Endothelial cell of umbilical vein (primary cell): ENCODE measurements at regions not wholly inside any gene's neighbourhood (a gene's known extent, or its start where the extent isn't known, plus 50 kb on each side); places are given as distances from the start of the nearest gene placed in this dataset.

Experiments
- BruUV-seq: library from RNA; stranded (reverse); fragments of 400-500 nt; replicated peaks from 2 replicates; lab custom pipeline; 2021; lab: Mats Ljungman, UMichigan
- CTCF ChIA-PET: fragments of 300-600, 350-600 bp; sonication (Branson Sonifier 250); formaldehyde crosslinking; loops from one replicate; lab custom pipeline; 2021; ENCODE audit warnings: antibody characterized with exemption, inconsistent platforms; lab: Charles Lee
- POLR2A ChIA-PET: fragments of 300-600, 350-600 bp; sonication (Branson Sonifier 250); formaldehyde crosslinking; loops from one replicate; lab custom pipeline; 2021; ENCODE audit warnings: antibody characterized with exemption, inconsistent platforms; lab: Charles Lee
- DNase-seq: peaks from one replicate; pipeline ENCODE4 v3.0.0-alpha.2; 2011; ENCODE audit warnings: low read depth, low spot score
- FAIRE-seq: peaks from 2 replicates; lab custom pipeline; 2011; peaks lifted over from hg19 to GRCh38; lab: Jason Lieb, UNC
- H2AFZ ChIP-seq: 2 replicates; pipeline ENCODE4 v1.6.0; 2012; ENCODE audit warnings: low read depth, low read length, control low read depth, inconsistent platforms
- H3K27ac ChIP-seq: 2 replicates; pipeline ENCODE4 v1.5.1; 2011; ENCODE audit warnings: low read depth, mild to moderate bottlenecking, control low read depth, low read length, moderate library complexity; ENCODE audit not compliant: insufficient read depth
- H3K27me3 ChIP-seq, 2 experiments: 2 replicates each; pipeline versions ENCODE4 v1.6.0 to v1.6.1; 2011; ENCODE audit warnings: low read length in 2 of 2, mixed read lengths in 1 of 2; ENCODE audit not compliant: control insufficient read depth in 2 of 2, insufficient read depth in 2 of 2
- H3K36me3 ChIP-seq, 2 experiments: 2 replicates in 1 of 2; 3 replicates in 1 of 2; pipeline ENCODE4 v1.5.1; 2011; ENCODE audit warnings: low read length in 2 of 2, mild to moderate bottlenecking in 1 of 2, moderate library complexity in 1 of 2; ENCODE audit not compliant: control insufficient read depth in 2 of 2, insufficient read depth in 2 of 2; ENCODE audit errors: extremely low read depth in 1 of 2
- H3K4me1 ChIP-seq: 3 replicates; pipeline ENCODE4 v1.5.1; 2011; ENCODE audit warnings: mild to moderate bottlenecking, low read length; ENCODE audit not compliant: control insufficient read depth, insufficient read depth; ENCODE audit errors: extremely low read depth
- H3K4me2 ChIP-seq: 2 replicates; pipeline ENCODE4 v1.6.1; 2011; ENCODE audit warnings: low read length, control low read depth, mixed read lengths; ENCODE audit not compliant: insufficient read depth
- H3K4me3 ChIP-seq, 3 experiments: fragments of 200-600 bp in 1 of 3; sonication (generic), shearing (Covaris generic) in 1 of 3; replicated peaks in 1 of 3; 2 replicates each; pipeline ENCODE4 v1.5.1; 2011 to 2016; ENCODE audit warnings: control low read depth in 3 of 3, low read length in 3 of 3, mild to moderate bottlenecking in 2 of 3, inconsistent platforms in 1 of 3, low read depth in 1 of 3, moderate library complexity in 1 of 3; ENCODE audit not compliant: insufficient read depth in 1 of 3
- H3K79me2 ChIP-seq: 2 replicates; pipeline ENCODE4 v1.6.0; 2012; ENCODE audit warnings: low read length, inconsistent platforms; ENCODE audit not compliant: control insufficient read depth, insufficient read depth
- H3K9ac ChIP-seq: replicated peaks from 2 replicates; pipeline ENCODE3; 2011; ENCODE audit warnings: low read length, control low read depth; ENCODE audit not compliant: insufficient read depth; ENCODE audit errors: extremely low read depth
- H3K9me1 ChIP-seq: replicated peaks from 3 replicates; pipeline ENCODE4 v1.6.0; 2011; ENCODE audit warnings: mild to moderate bottlenecking, low read length; ENCODE audit not compliant: control insufficient read depth, insufficient read depth; ENCODE audit errors: extremely low read depth
- H3K9me3 ChIP-seq: replicated peaks from 2 replicates; pipeline ENCODE4 v1.5.1; 2012; ENCODE audit warnings: low read length, inconsistent platforms; ENCODE audit not compliant: control insufficient read depth, insufficient read depth
- H4K20me1 ChIP-seq: replicated peaks from 2 replicates; pipeline ENCODE3; 2011; ENCODE audit warnings: mild to moderate bottlenecking, low read length; ENCODE audit not compliant: control insufficient read depth, insufficient read depth; ENCODE audit errors: extremely low read depth
- EZH2 ChIP-seq: IDR thresholded peaks from 2 replicates; pipeline ENCODE4 v1.6.1; 2012; ENCODE audit warnings: borderline replicate concordance, low read depth, mild to moderate bottlenecking, moderate library complexity, low read length, inconsistent platforms; ENCODE audit not compliant: severe bottlenecking
- FOS ChIP-seq: IDR thresholded peaks from 2 replicates; pipeline ENCODE4 v1.6.1; 2011; ENCODE audit warnings: mild to moderate bottlenecking, low read length, moderate library complexity, borderline replicate concordance; ENCODE audit not compliant: insufficient read depth
- GATA2 ChIP-seq: IDR thresholded peaks from 2 replicates; pipeline ENCODE4 v1.7.0; 2011; ENCODE audit warnings: low read depth, mild to moderate bottlenecking, moderate library complexity, mixed read lengths, low read length; ENCODE audit not compliant: insufficient read length, insufficient read depth
- JUN ChIP-seq: IDR thresholded peaks from 2 replicates; pipeline ENCODE4 v1.6.1; 2011; ENCODE audit warnings: borderline replicate concordance, low read depth; ENCODE audit not compliant: insufficient read length, insufficient read depth
- MYC ChIP-seq: IDR thresholded peaks from one replicate; pipeline ENCODE4 v1.6.1; 2011; ENCODE audit warnings: mild to moderate bottlenecking, low read depth, low read length
- POLR2A ChIP-seq: IDR thresholded peaks from 2 replicates; pipeline ENCODE4 v1.6.1; 2012; ENCODE audit warnings: low read depth, mild to moderate bottlenecking, control low read depth, low read length
- POLR2AphosphoS5 ChIP-seq: IDR thresholded peaks from 2 replicates; pipeline ENCODE4 v1.6.1; 2012; ENCODE audit warnings: low read depth, mild to moderate bottlenecking, control low read depth, low read length, moderate library complexity; ENCODE audit not compliant: insufficient read depth
- dilution Hi-C: fragments of 300-500 bp; cut with MboI; formaldehyde crosslinking; loops from one replicate; pipeline ENCODE4 v1.15.0; 2019; ENCODE audit warnings: low sequenced_read_pairs; ENCODE audit not compliant: extremely low pct_ligation_motif_present
- intact Hi-C: fragments of 100-400 bp; cut with micrococcal nuclease; formaldehyde crosslinking; loops from one replicate; pipeline ENCODE4 v1.10.0; 2022
- TF ChIP-seq, protein P1 (sequence below): IDR thresholded peaks from 2 replicates; pipeline ENCODE4 v1.6.1; 2011; ENCODE audit not compliant: insufficient read depth, insufficient read length
- TF ChIP-seq, protein P2 (sequence below), 2 donors: IDR thresholded peaks; 1 replicate in 1 of 2; 2 replicates in 1 of 2; pipeline ENCODE4 v1.5.1; 2011; ENCODE audit warnings: low read length in 2 of 2, mild to moderate bottlenecking in 2 of 2, moderate library complexity in 2 of 2, control low read depth in 1 of 2, inconsistent platforms in 1 of 2, low read depth in 1 of 2; ENCODE audit not compliant: insufficient read depth in 1 of 2; ENCODE audit errors: extremely low read depth in 1 of 2

DNA sequence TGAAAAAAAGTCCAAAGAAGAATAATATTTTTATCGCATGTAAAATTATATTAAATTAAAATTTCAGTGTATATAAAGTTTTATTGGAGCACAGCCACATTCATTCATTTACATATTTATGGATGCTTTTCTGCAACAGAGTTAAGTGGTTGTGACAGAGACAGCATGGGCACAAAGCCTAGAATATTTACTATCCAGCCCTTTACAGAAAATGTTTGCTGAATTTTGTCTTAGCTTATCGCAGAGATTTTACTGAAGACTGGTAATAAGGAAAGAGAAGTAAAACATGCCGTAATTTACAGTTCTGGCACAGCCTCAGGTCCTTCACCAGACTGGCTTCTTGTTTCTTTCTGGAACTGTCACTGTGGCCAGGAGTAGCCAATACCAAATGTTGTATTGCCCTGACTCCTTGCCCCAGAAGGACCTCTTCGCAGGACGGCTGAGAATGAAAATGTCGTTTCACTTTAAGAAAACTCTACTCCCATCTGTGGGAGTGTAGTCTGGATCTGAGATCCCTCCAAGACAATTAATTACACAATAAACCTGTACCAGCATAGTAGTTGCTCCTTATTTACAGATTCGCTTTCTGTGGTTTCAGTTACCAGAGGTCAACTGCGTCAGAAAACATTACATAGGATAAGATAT is 94.9 kb upstream of the GOT2 start:
- Histone ChIP-seq H2AFZ (no peak overlapping the region), H3K27ac (no peak overlapping the region), H3K36me3 (no peaks in the 10 kb centered on the region), H3K4me1 (no peaks in the 10 kb centered on the region), H3K79me2 (no peaks in the 10 kb centered on the region), H3K9me1 (no peaks in the 10 kb centered on the region), H3K4me3 (no peak overlapping the region), H3K9me3 (no peaks in the 10 kb centered on the region), H3K27me3 (no peaks in the 10 kb centered on the region), H3K9ac (no peak overlapping the region), H3K4me2 (no peak overlapping the region), H4K20me1 (no peaks in the 10 kb centered on the region)
- no TSS peak for BruUV-seq
- TF ChIP-seq EZH2, result no peak
- no peak for TF ChIP-seq POLR2A
- no peak for TF ChIP-seq MYC
- TF ChIP-seq POLR2AphosphoS5, result no peak
- no peak for TF ChIP-seq GATA2
- TF ChIP-seq FOS, result no peak
- TF ChIP-seq, protein P1, sequence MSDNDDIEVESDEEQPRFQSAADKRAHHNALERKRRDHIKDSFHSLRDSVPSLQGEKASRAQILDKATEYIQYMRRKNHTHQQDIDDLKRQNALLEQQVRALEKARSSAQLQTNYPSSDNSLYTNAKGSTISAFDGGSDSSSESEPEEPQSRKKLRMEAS, result no peak
- TF ChIP-seq, protein P2, sequence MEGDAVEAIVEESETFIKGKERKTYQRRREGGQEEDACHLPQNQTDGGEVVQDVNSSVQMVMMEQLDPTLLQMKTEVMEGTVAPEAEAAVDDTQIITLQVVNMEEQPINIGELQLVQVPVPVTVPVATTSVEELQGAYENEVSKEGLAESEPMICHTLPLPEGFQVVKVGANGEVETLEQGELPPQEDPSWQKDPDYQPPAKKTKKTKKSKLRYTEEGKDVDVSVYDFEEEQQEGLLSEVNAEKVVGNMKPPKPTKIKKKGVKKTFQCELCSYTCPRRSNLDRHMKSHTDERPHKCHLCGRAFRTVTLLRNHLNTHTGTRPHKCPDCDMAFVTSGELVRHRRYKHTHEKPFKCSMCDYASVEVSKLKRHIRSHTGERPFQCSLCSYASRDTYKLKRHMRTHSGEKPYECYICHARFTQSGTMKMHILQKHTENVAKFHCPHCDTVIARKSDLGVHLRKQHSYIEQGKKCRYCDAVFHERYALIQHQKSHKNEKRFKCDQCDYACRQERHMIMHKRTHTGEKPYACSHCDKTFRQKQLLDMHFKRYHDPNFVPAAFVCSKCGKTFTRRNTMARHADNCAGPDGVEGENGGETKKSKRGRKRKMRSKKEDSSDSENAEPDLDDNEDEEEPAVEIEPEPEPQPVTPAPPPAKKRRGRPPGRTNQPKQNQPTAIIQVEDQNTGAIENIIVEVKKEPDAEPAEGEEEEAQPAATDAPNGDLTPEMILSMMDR (IDR thresholded peaks at IDR 0.05; ENCODE audit: extremely low read depth in 1 of 2, insufficient read depth in 1 of 2, low read depth in 1 of 2, low read length in 2 of 2), result no peak
- no peak for TF ChIP-seq JUN
- no peak for DNase-seq
- ChIA-PET CTCF (no interaction called here), POLR2A (no interaction called here)
- intact Hi-C loops, result no loop called here
- dilution Hi-C loops, result no loop called here
- FAIRE-seq, result no peak
